ENCODE measurements at regions not wholly inside any gene's neighbourhood (a gene's known extent, or its start where the extent isn't known, plus 50 kb on each side); places are given as distances from the start of the nearest gene placed in this dataset.

DNA sequence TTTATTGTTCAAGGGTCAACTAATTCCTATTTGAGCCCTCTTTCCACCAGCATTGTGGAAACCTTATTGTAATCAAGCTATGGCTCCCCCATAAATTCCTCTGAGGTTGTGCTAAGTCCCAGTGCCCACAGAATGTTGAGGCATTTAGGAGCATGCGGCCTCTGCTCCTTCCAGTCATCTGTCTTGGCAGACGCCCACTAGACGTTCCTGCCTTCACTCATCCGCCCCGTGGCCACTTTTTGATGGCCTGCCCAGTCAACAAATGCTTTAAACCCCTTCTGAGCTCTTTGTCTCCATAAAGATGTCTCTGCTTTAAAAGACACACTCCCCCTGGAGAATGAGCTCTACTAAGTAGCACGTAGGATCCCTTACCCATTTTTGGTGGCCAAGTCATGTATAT, 104.7 kb downstream of the GAS1 start:
- Mint-ChIP-seq H3K4me1 (no peaks in the 10 kb centered on the region), H3K27me3 (peaks cover 4% of the 10 kb centered on the region), H3K9me3 (ENCODE audit: insufficient read depth) (no peaks in the 10 kb centered on the region), H3K4me3 (no peak overlapping the region), H3K27ac (no peak overlapping the region)
- Histone ChIP-seq H3K9me3 (ENCODE audit: control extremely low read depth in 1 of 3, control insufficient read depth in 2 of 3, insufficient read depth in 1 of 3, low read length in 2 of 3) (peaks cover 0 to 4% (median 0%) of the 10 kb centered on the region in 3 donors), H3K4me1 (ENCODE audit: control insufficient read depth in 2 of 2, insufficient read depth in 2 of 2, low read length in 2 of 2) (no peaks in the 10 kb centered on the region), H3K9ac (ENCODE audit: low read length) (no peak overlapping the region), H3K4me3 (ENCODE audit: control extremely low read depth in 1 of 5, extremely low read depth in 1 of 5, insufficient read depth in 1 of 5, low read depth in 2 of 5, low read length in 4 of 5) (no peak overlapping the region), H3K27ac (ENCODE audit: low read length in 2 of 2) (no peak overlapping the region), H3K27me3 (replicated peaks in 1 of 4; ENCODE audit: control extremely low read depth in 1 of 4, control insufficient read depth in 3 of 4, insufficient read depth in 4 of 4, low read length in 3 of 4) (no peaks in the 10 kb centered on the region), H2AFZ (ENCODE audit: insufficient read depth, low read depth, low read length, poor library complexity, severe bottlenecking) (no peak overlapping the region), H3K79me2 (ENCODE audit: control insufficient read depth, insufficient read depth, low read length) (no peaks in the 10 kb centered on the region), H4K20me1 (ENCODE audit: control insufficient read depth, insufficient read depth, low read length, poor library complexity, severe bottlenecking) (no peaks in the 10 kb centered on the region), H3K4me2 (replicated peaks; ENCODE audit: low read depth, low read length, poor library complexity, severe bottlenecking) (no peak overlapping the region), H3K36me3 (replicated peaks in 1 of 2; ENCODE audit: control extremely low read depth in 1 of 2, control insufficient read depth in 1 of 2, extremely low read depth in 1 of 2, insufficient read depth in 2 of 2, low read length in 1 of 2) (no peaks in the 10 kb centered on the region)
- TF ChIP-seq, protein P1, sequence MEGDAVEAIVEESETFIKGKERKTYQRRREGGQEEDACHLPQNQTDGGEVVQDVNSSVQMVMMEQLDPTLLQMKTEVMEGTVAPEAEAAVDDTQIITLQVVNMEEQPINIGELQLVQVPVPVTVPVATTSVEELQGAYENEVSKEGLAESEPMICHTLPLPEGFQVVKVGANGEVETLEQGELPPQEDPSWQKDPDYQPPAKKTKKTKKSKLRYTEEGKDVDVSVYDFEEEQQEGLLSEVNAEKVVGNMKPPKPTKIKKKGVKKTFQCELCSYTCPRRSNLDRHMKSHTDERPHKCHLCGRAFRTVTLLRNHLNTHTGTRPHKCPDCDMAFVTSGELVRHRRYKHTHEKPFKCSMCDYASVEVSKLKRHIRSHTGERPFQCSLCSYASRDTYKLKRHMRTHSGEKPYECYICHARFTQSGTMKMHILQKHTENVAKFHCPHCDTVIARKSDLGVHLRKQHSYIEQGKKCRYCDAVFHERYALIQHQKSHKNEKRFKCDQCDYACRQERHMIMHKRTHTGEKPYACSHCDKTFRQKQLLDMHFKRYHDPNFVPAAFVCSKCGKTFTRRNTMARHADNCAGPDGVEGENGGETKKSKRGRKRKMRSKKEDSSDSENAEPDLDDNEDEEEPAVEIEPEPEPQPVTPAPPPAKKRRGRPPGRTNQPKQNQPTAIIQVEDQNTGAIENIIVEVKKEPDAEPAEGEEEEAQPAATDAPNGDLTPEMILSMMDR (IDR thresholded peaks at IDR 0.05) = no peak
- no peak for TF ChIP-seq EZH2 (IDR thresholded peaks at IDR 0.05; ENCODE audit: borderline replicate concordance, insufficient read depth, low read depth, low read length, poor library complexity, severe bottlenecking)
- 89% methylated on average over 5 of the region's 6 CpGs for WGBS (ENCODE audit: insufficient coverage)
- ChIA-PET CTCF (no interaction called here), POLR2A (no interaction called here)
- DNase-seq (no peak), ATAC-seq (ENCODE audit: low read depth) (no peak)
- intact Hi-C loops (cut with micrococcal nuclease) = no loop called here

DNA sequence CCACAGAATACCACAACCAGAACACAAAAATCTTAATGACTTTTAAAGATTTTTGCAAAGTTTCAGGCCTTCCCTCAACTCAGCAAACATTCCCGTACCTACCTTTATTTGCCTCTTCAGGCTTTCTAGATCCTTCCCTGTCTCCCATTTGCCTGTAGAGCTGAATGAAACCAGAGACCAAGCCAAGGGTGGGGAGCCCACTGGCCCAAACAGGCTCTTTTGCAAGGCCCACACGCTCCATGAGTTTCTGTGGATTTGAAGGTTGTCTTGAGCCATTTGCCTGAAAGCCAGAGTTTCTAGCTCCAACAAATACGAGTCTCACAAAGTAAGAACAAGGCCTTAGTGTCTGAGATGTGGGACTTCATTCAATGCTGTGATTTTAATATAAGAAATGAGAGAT, 107.8 kb downstream of the GAS1 start:
- peaks cover 4% of the 10 kb centered on the region for H3K27me3 Mint-ChIP-seq
- CTCF ChIA-PET = no interaction called here

More for the DNA sequence above, 107.8 kb downstream of the GAS1 start:
- Histone ChIP-seq H3K4me1 (ENCODE audit: control insufficient read depth in 2 of 2, insufficient read depth in 2 of 2, low read length in 2 of 2) (no peaks in the 10 kb centered on the region), H2AFZ (ENCODE audit: insufficient read depth, low read depth, low read length, poor library complexity, severe bottlenecking) (no peak overlapping the region), H3K4me2 (replicated peaks; ENCODE audit: low read depth, low read length, poor library complexity, severe bottlenecking) (no peak overlapping the region), H3K27ac (ENCODE audit: low read length in 2 of 2) (no peak overlapping the region), H3K9ac (ENCODE audit: low read length) (no peak overlapping the region), H4K20me1 (ENCODE audit: control insufficient read depth, insufficient read depth, low read length, poor library complexity, severe bottlenecking) (no peaks in the 10 kb centered on the region), H3K36me3 (replicated peaks in 1 of 2; ENCODE audit: control extremely low read depth in 1 of 2, control insufficient read depth in 1 of 2, extremely low read depth in 1 of 2, insufficient read depth in 2 of 2, low read length in 1 of 2) (no peaks in the 10 kb centered on the region), H3K27me3 (replicated peaks in 1 of 4; ENCODE audit: control extremely low read depth in 1 of 4, control insufficient read depth in 3 of 4, insufficient read depth in 4 of 4, low read length in 3 of 4) (no peaks in the 10 kb centered on the region), H3K4me3 (ENCODE audit: control extremely low read depth in 1 of 5, extremely low read depth in 1 of 5, insufficient read depth in 1 of 5, low read depth in 2 of 5, low read length in 4 of 5) (no peak overlapping the region), H3K79me2 (ENCODE audit: control insufficient read depth, insufficient read depth, low read length) (no peaks in the 10 kb centered on the region), H3K9me3 (ENCODE audit: control extremely low read depth in 1 of 3, control insufficient read depth in 2 of 3, insufficient read depth in 1 of 3, low read length in 2 of 3) (no peaks in the 10 kb centered on the region)
- TF ChIP-seq, protein P1 (IDR thresholded peaks at IDR 0.05) = no peak
- TF ChIP-seq EZH2 (IDR thresholded peaks at IDR 0.05; ENCODE audit: borderline replicate concordance, insufficient read depth, low read depth, low read length, poor library complexity, severe bottlenecking) = no peak
- POLR2A ChIA-PET = no interaction called here
- no peaks in the 10 kb centered on the region for H3K4me1 Mint-ChIP-seq
- ATAC-seq (ENCODE audit: low read depth) (no peak), DNase-seq (no peak)
- H3K9me3 Mint-ChIP-seq (ENCODE audit: insufficient read depth) = no peaks in the 10 kb centered on the region
- 100% methylated on average over 1 of the region's 3 CpGs for WGBS (ENCODE audit: insufficient coverage)
- no peak overlapping the region for H3K4me3 Mint-ChIP-seq
- intact Hi-C loops (cut with micrococcal nuclease) = no loop called here
- no peak overlapping the region for H3K27ac Mint-ChIP-seq
